Left lung (tissue), 4 donors: ENCODE measurements at regions not wholly inside any gene's neighbourhood (a gene's known extent, or its start where the extent isn't known, plus 50 kb on each side); places are given as distances from the start of the nearest gene placed in this dataset.

Experiments used
- ATAC-seq: fragments of 200-7000 bp; cut with Tn5 transposase; one replicate; pipeline ENCODE4 v1.9.1; 2020; ENCODE audit warnings: moderate library complexity
- DNase-seq, 4 donors: peaks; one replicate each; pipeline ENCODE4 v3.0.0-alpha.2; 2013 to 2020
- H3K27ac ChIP-seq, 2 donors: fragments of 200-600 bp; sonication (generic) in 1 of 2; one replicate each; pipeline versions ENCODE4 v1.5.0 to v1.8.0; 2020 to 2021
- H3K27me3 ChIP-seq, 2 donors: fragments of 200-600 bp; sonication (generic) in 1 of 2; one replicate each; pipeline versions ENCODE4 v1.5.0 to v1.8.0; 2020 to 2021
- H3K36me3 ChIP-seq, 2 donors: fragments of 200-600 bp; sonication (generic) in 1 of 2; one replicate each; pipeline versions ENCODE4 v1.5.0 to v1.8.0; 2020 to 2021
- H3K4me1 ChIP-seq, 2 donors: fragments of 200-600 bp; one replicate each; pipeline ENCODE4 v1.8.0; 2021
- H3K4me3 ChIP-seq, 2 donors: fragments of 200-600 bp; sonication (generic) in 1 of 2; one replicate each; pipeline versions ENCODE4 v1.5.0 to v1.8.0; 2020 to 2021; ENCODE audit warnings: mild to moderate bottlenecking in 1 of 2
- H3K9me3 ChIP-seq, 2 donors: fragments of 200-600 bp; sonication (generic) in 1 of 2; one replicate each; pipeline versions ENCODE4 v1.5.0 to v1.8.0; 2020 to 2021
- CTCF ChIP-seq, 2 donors: fragments of 200-600 bp; sonication (generic) in 1 of 2; IDR thresholded peaks; one replicate each; pipeline versions ENCODE4 v1.5.0 to v1.8.0; 2021; ENCODE audit warnings: antibody characterized with exemption in 2 of 2
- intact Hi-C, 2 donors: fragments of 100-400 bp; cut with DNase I; formaldehyde crosslinking; loops; one replicate each; pipeline versions ENCODE4 v1.11.2 to v1.14.2; 2022
- donor health status: DM: no; HTN: yes; CAD: no.
- donor health status: DM: no; HTN: no; CAD: no.

- Histone ChIP-seq H3K27ac (no peak overlapping the region), H3K36me3 (no peaks in the 10 kb centered on the region), H3K4me3 (no peak overlapping the region), H3K9me3 (no peaks in the 10 kb centered on the region), H3K4me1 (no peaks in the 10 kb centered on the region), H3K27me3 (no peaks in the 10 kb centered on the region)
- intact Hi-C loops, result no loop called here
- DNase-seq (no peak), ATAC-seq (no peak)
- no peak for TF ChIP-seq CTCF (IDR thresholded peaks at IDR 0.05)
Observed at GRCh38 chr6:101326411-101326810, 67.1 kb upstream of the GRIK2 start.

GRCh38 chr6:101341926-101342325, 51.6 kb upstream of the GRIK2 start:
- ATAC-seq (no peak), DNase-seq (no peak)
- TF ChIP-seq CTCF (IDR thresholded peaks at IDR 0.05), result no peak
- H3K36me3 ChIP-seq, result no peaks in the 10 kb centered on the region
- no peak overlapping the region for H3K4me3 ChIP-seq
- no peaks in the 10 kb centered on the region for H3K4me1 ChIP-seq
- no peak overlapping the region for H3K27ac ChIP-seq
- peaks cover 0 to 15% of the 10 kb centered on the region in 2 donors for H3K9me3 ChIP-seq
- H3K27me3 ChIP-seq, result no peaks in the 10 kb centered on the region
- intact Hi-C loops, result no loop called here
